ENCODE measurements at regions not wholly inside any gene's neighbourhood (a gene's known extent, or its start where the extent isn't known, plus 50 kb on each side); places are given as distances from the start of the nearest gene placed in this dataset.

- H3K4ac ChIP-seq (replicated peaks; ENCODE audit: insufficient read length, low read depth, low read length): no peak overlapping the region
- TF ChIP-seq JUND (IDR thresholded peaks at IDR 0.05; ENCODE audit: low read length) (no peak), TAF7 (optimal IDR thresholded peaks at IDR 0.05; ENCODE audit: borderline replicate concordance, low read depth, low read length) (no peak)
These were observed 343.6 kb downstream of the FGF9 start for GRCh38 chr13:22014469-22014868.

More at GRCh38 chr13:22014469-22014868, 343.6 kb downstream of the FGF9 start:
- no peak overlapping the region for H2BK120ac ChIP-seq (replicated peaks; ENCODE audit: low read depth, low read length)
- no peak overlapping the region for H3K56ac ChIP-seq (replicated peaks; ENCODE audit: insufficient read length, low read depth, low read length)
- no peak overlapping the region for H3K9ac ChIP-seq (replicated peaks in 1 of 4; ENCODE audit: extremely low read depth in 1 of 4, low read depth in 3 of 4, low read length in 3 of 4)
- H3K27me3 ChIP-seq (replicated peaks in 1 of 4; ENCODE audit: control insufficient read depth in 3 of 4, extremely low read depth in 1 of 4, insufficient read depth in 3 of 4, low read length in 3 of 4): peaks cover 0 to 1% (median 0%) of the 10 kb centered on the region in 4 experiments; a peak in 1 of 7 replicates
- H3K14ac ChIP-seq (ENCODE audit: insufficient read length): no peak overlapping the region
- no peak overlapping the region for H2BK20ac ChIP-seq (ENCODE audit: low read length)
- CTCF ChIA-PET (ENCODE audit: partially characterized antibody): no interaction called here
- no peaks in the 10 kb centered on the region for H3K79me1 ChIP-seq (ENCODE audit: low read depth, low read length)
- no peak overlapping the region for H2BK5ac ChIP-seq (ENCODE audit: low read depth, low read length)
- H3K27ac ChIP-seq (ENCODE audit: low read depth, low read length): no peak overlapping the region
- H3K4me1 ChIP-seq (replicated peaks in 1 of 4; ENCODE audit: control insufficient read depth in 3 of 4, insufficient read depth in 4 of 4, low read length in 3 of 4): no peaks in the 10 kb centered on the region
- POLR2A ChIA-PET (ENCODE audit: partially characterized antibody): no interaction called here
- H3K4me2 ChIP-seq (ENCODE audit: insufficient read depth in 1 of 2, low read depth in 2 of 2, low read length in 2 of 2): no peak overlapping the region
- H3K4me3 ChIP-seq (ENCODE audit: extremely low read depth in 1 of 4, insufficient read depth in 2 of 4, low read depth in 3 of 4, low read length in 4 of 4): no peak overlapping the region
- no peak overlapping the region for H4K5ac ChIP-seq (ENCODE audit: insufficient read length, low read depth, low read length)
- H2AK5ac ChIP-seq (ENCODE audit: low read depth, low read length): no peak overlapping the region
- no peaks in the 10 kb centered on the region for H3K79me2 ChIP-seq (ENCODE audit: control insufficient read depth in 1 of 2, insufficient read depth in 2 of 2, low read length in 2 of 2)
- H2BK12ac ChIP-seq (ENCODE audit: low read depth, low read length): no peak overlapping the region
- H2BK15ac ChIP-seq (ENCODE audit: low read length): no peak overlapping the region
- 85% methylated on average over 6 of the region's 6 CpGs; no CpG with 5 or more reads in 1 of the 2 experiments for WGBS, 2 experiments (ENCODE audit: extremely low coverage in 1 of 2, insufficient coverage in 1 of 2, insufficient read length in 1 of 2, insufficient replicate concordance in 2 of 2, low coverage in 1 of 2, low lambda C conversion rate in 2 of 2, missing lambda C conversion rate in 1 of 2)
- no peak overlapping the region for H4K8ac ChIP-seq (ENCODE audit: extremely low read depth, insufficient read depth, low read length)
- H4K20me1 ChIP-seq (replicated peaks in 1 of 2; ENCODE audit: control insufficient read depth in 1 of 2, insufficient read depth in 2 of 2, low read length in 2 of 2): no peaks in the 10 kb centered on the region
- H3K23ac ChIP-seq (ENCODE audit: insufficient read length): no peak overlapping the region
- FAIRE-seq (no peak), DNase-seq (ENCODE audit: low read depth in 1 of 2, low spot score in 2 of 2) (no peak)
- H3K18ac ChIP-seq (ENCODE audit: extremely low read depth, low read length): no peak overlapping the region
- no peaks in the 10 kb centered on the region for H3K36me3 ChIP-seq (ENCODE audit: control insufficient read depth in 2 of 4, insufficient read depth in 4 of 4, low read length in 3 of 4)
- H3K23me2 ChIP-seq (ENCODE audit: low read depth, low read length): no peaks in the 10 kb centered on the region
- H2AFZ ChIP-seq (ENCODE audit: low read length): no peak overlapping the region
- H4K91ac ChIP-seq (replicated peaks; ENCODE audit: insufficient read length, low read length): no peak overlapping the region
- H3K9me3 ChIP-seq (ENCODE audit: insufficient read depth in 2 of 2, low read depth in 1 of 2, low read length in 1 of 2): no peaks in the 10 kb centered on the region
